ENCODE measurements at regions not wholly inside any gene's neighbourhood (a gene's known extent, or its start where the extent isn't known, plus 50 kb on each side); places are given as distances from the start of the nearest gene placed in this dataset.

- Histone ChIP-seq H3K79me2 (ENCODE audit: insufficient read depth, low read length) (no peaks in the 10 kb centered on the region), H4K20me1 (ENCODE audit: insufficient read depth, low read length) (no peaks in the 10 kb centered on the region), H3K36me3 (ENCODE audit: insufficient read depth, low read length) (no peaks in the 10 kb centered on the region), H3K4me3 (ENCODE audit: insufficient read depth, low read length) (no peak overlapping the region), H3K9me3 (ENCODE audit: low read depth, low read length) (no peaks in the 10 kb centered on the region), H3K4me1 (ENCODE audit: insufficient read depth, low read length) (peaks cover 2% of the 10 kb centered on the region), H3K27ac (ENCODE audit: low read depth, low read length) (no peak overlapping the region), H3K27me3 (ENCODE audit: insufficient read depth, low read length) (no peaks in the 10 kb centered on the region), H2AFZ (ENCODE audit: low read length) (no peak overlapping the region), H3K4me2 (ENCODE audit: insufficient read depth, low read length) (no peak overlapping the region)
- no peak for DNase-seq (ENCODE audit: insufficient read length, low spot score, missing footprints)
- TF ChIP-seq, protein P1, sequence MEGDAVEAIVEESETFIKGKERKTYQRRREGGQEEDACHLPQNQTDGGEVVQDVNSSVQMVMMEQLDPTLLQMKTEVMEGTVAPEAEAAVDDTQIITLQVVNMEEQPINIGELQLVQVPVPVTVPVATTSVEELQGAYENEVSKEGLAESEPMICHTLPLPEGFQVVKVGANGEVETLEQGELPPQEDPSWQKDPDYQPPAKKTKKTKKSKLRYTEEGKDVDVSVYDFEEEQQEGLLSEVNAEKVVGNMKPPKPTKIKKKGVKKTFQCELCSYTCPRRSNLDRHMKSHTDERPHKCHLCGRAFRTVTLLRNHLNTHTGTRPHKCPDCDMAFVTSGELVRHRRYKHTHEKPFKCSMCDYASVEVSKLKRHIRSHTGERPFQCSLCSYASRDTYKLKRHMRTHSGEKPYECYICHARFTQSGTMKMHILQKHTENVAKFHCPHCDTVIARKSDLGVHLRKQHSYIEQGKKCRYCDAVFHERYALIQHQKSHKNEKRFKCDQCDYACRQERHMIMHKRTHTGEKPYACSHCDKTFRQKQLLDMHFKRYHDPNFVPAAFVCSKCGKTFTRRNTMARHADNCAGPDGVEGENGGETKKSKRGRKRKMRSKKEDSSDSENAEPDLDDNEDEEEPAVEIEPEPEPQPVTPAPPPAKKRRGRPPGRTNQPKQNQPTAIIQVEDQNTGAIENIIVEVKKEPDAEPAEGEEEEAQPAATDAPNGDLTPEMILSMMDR (IDR thresholded peaks at IDR 0.05; ENCODE audit: extremely low read depth, low read depth, low read length): no peak
These were observed 73.3 kb upstream of the NBEA start for GRCh38 chr13:34868733-34869132.

GRCh38 chr13:34869696-34870095, 72.4 kb upstream of the NBEA start:
- Histone ChIP-seq H3K36me3 (ENCODE audit: insufficient read depth, low read length) (no peaks in the 10 kb centered on the region), H2AFZ (ENCODE audit: low read length) (no peak overlapping the region), H3K79me2 (ENCODE audit: insufficient read depth, low read length) (no peaks in the 10 kb centered on the region), H3K4me2 (ENCODE audit: insufficient read depth, low read length) (no peak overlapping the region), H3K4me3 (ENCODE audit: insufficient read depth, low read length) (no peak overlapping the region), H3K4me1 (ENCODE audit: insufficient read depth, low read length) (no peaks in the 10 kb centered on the region), H4K20me1 (ENCODE audit: insufficient read depth, low read length) (no peaks in the 10 kb centered on the region), H3K27ac (ENCODE audit: low read depth, low read length) (no peak overlapping the region), H3K9me3 (ENCODE audit: low read depth, low read length) (no peaks in the 10 kb centered on the region), H3K27me3 (ENCODE audit: insufficient read depth, low read length) (no peaks in the 10 kb centered on the region)
- no peak for DNase-seq (ENCODE audit: insufficient read length, low spot score, missing footprints)
- TF ChIP-seq, protein P1 (IDR thresholded peaks at IDR 0.05; ENCODE audit: extremely low read depth, low read depth, low read length): no peak

DNA sequence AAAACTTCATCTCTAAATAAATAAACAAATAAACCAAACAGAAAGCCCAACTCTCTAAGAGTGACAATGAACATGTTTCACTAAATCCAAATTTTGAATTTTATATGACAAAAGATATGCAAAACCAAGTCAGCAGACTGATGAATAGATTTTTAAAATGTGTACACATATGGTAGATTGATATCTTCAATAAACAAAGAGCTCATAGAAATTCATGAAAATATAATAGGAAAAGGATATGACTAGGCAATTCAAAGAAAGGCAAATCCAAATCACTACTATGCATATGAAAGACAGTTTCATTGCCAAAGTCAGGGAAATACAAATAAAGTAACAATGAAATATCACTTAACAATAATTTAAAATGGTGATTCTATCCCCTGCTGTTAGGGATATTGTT, 63.7 kb upstream of the NBEA start:
- TF ChIP-seq, protein P1 (IDR thresholded peaks at IDR 0.05; ENCODE audit: extremely low read depth, low read depth, low read length): no peak
- H3K36me3 ChIP-seq (ENCODE audit: insufficient read depth, low read length): no peaks in the 10 kb centered on the region
- H3K4me1 ChIP-seq (ENCODE audit: insufficient read depth, low read length): no peaks in the 10 kb centered on the region
- H3K79me2 ChIP-seq (ENCODE audit: insufficient read depth, low read length): no peaks in the 10 kb centered on the region
- no peaks in the 10 kb centered on the region for H3K27me3 ChIP-seq (ENCODE audit: insufficient read depth, low read length)
- H3K4me3 ChIP-seq (ENCODE audit: insufficient read depth, low read length): no peak overlapping the region
- H3K4me2 ChIP-seq (ENCODE audit: insufficient read depth, low read length): no peak overlapping the region
- H2AFZ ChIP-seq (ENCODE audit: low read length): no peak overlapping the region
- no peak for DNase-seq (ENCODE audit: insufficient read length, low spot score, missing footprints)
- H4K20me1 ChIP-seq (ENCODE audit: insufficient read depth, low read length): no peaks in the 10 kb centered on the region
- H3K9me3 ChIP-seq (ENCODE audit: low read depth, low read length): no peaks in the 10 kb centered on the region
- no peak overlapping the region for H3K27ac ChIP-seq (ENCODE audit: low read depth, low read length)

DNA sequence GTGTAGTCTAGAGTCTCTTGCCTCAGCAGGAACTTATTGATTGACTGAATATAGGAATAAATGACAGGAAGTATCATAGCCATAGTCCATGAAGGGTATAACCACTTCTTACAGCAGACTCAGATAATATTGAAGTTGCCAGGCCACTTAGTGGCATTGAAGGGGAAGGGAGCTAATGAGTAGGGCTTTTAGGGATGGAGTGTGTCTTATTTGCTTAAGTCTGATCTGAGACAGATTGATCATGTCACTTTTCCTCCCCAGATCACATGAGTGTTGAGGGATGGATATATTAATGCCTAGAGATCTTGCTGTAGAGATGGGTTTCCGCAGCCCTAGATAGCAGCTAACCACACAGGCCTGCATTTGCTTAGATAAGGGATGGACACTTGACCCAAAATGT, 62.2 kb upstream of the NBEA start:
- no peak for DNase-seq (ENCODE audit: insufficient read length, low spot score, missing footprints)
- Histone ChIP-seq H3K79me2 (ENCODE audit: insufficient read depth, low read length) (no peaks in the 10 kb centered on the region), H3K27me3 (ENCODE audit: insufficient read depth, low read length) (no peaks in the 10 kb centered on the region), H3K4me2 (ENCODE audit: insufficient read depth, low read length) (no peak overlapping the region), H3K9me3 (ENCODE audit: low read depth, low read length) (no peaks in the 10 kb centered on the region), H3K27ac (ENCODE audit: low read depth, low read length) (no peak overlapping the region), H3K4me1 (ENCODE audit: insufficient read depth, low read length) (no peaks in the 10 kb centered on the region), H3K36me3 (ENCODE audit: insufficient read depth, low read length) (no peaks in the 10 kb centered on the region), H3K4me3 (ENCODE audit: insufficient read depth, low read length) (no peak overlapping the region), H4K20me1 (ENCODE audit: insufficient read depth, low read length) (no peaks in the 10 kb centered on the region), H2AFZ (ENCODE audit: low read length) (no peak overlapping the region)
- TF ChIP-seq, protein P1 (IDR thresholded peaks at IDR 0.05; ENCODE audit: extremely low read depth, low read depth, low read length): no peak
